GM12891 (cell line): ENCODE measurements at regions not wholly inside any gene's neighbourhood (a gene's known extent, or its start where the extent isn't known, plus 50 kb on each side); places are given as distances from the start of the nearest gene placed in this dataset.

Experiments used
- DNase-seq: peaks from one replicate; pipeline ENCODE4 v3.0.0; 2011; ENCODE audit warnings: low spot score; ENCODE audit not compliant: insufficient read length
- FAIRE-seq: peaks from 2 replicates; lab custom pipeline; 2011; peaks lifted over from hg19 to GRCh38; lab: Jason Lieb, UNC
- PAX5 ChIP-seq: IDR thresholded peaks from 2 replicates; pipeline ENCODE4 v1.6.1; 2011; ENCODE audit warnings: low read length, moderate library complexity, mild to moderate bottlenecking; ENCODE audit not compliant: insufficient read depth, severe bottlenecking
- POLR2A ChIP-seq: IDR thresholded peaks from 2 replicates; pipeline ENCODE4 v1.6.1; 2011; ENCODE audit warnings: low read depth, low read length, control low read depth
- POLR2AphosphoS5 ChIP-seq: IDR thresholded peaks from 2 replicates; pipeline ENCODE4 v1.6.1; 2011; ENCODE audit warnings: low read depth, low read length, control low read depth
- POU2F2 ChIP-seq: IDR thresholded peaks from 2 replicates; pipeline ENCODE4 v1.6.1; 2011; ENCODE audit warnings: low read depth, mild to moderate bottlenecking, control low read depth, low read length, moderate library complexity
- SPI1 ChIP-seq: IDR thresholded peaks from 2 replicates; pipeline ENCODE4 v1.6.1; 2011; ENCODE audit warnings: low read depth, low read length, control low read depth
- TAF1 ChIP-seq: IDR thresholded peaks from 2 replicates; pipeline ENCODE4 v1.6.1; 2011; ENCODE audit warnings: low read depth, low read length, control low read depth

- TF ChIP-seq POLR2AphosphoS5 (no peak), POU2F2 (no peak), POLR2A (no peak), TAF1 (no peak), SPI1 (no peak), PAX5 (no peak)
- no peak for FAIRE-seq
- DNase-seq = no peak
These were observed 112.7 kb upstream of the BACE2 start for GRCh38 chr21:41055266-41055665.

DNA sequence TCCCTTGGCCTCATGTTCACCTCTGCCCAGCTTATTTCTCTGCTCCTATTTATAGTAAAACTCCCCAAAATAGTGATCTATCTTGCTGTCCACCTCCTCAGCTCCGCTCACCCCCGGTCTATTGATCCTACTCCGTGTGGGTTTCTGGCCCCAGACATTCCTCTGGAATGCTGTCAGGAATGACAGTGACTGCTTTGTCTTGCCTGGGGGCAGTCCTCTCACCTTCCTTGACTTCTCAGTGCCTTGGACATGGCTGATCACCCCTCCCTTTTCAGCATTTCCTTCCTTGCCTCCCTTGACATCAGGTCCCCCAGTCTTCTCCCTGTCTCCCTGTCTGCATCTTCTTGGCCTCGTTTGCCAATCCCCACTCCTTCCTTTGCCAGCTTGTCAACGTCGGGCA lies 108.1 kb upstream of the BACE2 start:
- DNase-seq (no peak), FAIRE-seq (no peak)
- no peak for TF ChIP-seq POLR2A
- TF ChIP-seq SPI1 = no peak
- TF ChIP-seq PAX5 = no peak
- TF ChIP-seq POLR2AphosphoS5 = no peak
- TF ChIP-seq POU2F2 = no peak

DNA sequence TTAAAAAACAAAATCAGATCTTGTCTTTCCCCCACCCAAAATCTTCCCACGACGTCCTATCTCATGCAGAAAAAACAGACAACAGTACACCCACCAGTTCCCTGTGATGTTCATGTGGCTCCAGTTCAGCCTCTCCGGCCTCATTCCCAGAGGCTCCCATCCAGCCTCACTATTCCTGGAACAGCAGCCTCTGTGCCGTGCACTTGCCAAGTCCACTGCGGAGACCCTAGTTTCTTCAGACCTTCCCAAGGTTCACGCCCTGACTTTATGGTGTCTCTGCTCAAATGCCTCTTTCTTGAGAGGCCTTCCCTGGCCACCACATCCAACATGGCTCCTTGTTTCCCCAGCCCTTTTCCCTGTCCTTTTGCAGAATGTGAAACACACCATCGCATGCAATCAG lies 106.3 kb upstream of the BACE2 start:
- FAIRE-seq = no peak
- DNase-seq = no peak
- TF ChIP-seq TAF1 (no peak), SPI1 (no peak), POLR2A (no peak), POLR2AphosphoS5 (no peak), POU2F2 (no peak), PAX5 (no peak)

DNA sequence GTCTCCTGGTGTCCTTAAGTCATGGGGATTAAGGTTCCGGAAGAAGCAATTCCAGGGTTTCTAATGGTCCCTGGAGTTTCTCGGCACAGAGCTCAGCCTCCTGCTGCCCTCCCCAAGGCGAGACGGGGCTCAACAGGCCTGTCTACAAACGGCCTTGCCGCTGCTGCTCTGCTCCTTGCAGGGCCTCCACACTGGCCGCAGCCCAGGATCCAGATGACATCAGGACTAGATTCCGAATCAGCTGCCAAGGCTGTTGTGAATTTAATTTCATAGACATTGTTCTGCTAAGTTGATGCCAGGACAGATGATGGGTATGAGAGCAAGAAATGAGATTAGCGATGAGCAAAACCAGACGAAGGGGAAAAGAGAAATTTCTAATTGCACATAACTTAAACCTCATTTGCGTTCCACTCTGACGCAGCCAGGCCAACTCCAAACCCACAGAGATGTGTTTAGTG lies 103.6 kb upstream of the BACE2 start:
- no peak for DNase-seq
- TF ChIP-seq SPI1 (no peak), POLR2AphosphoS5 (no peak), TAF1 (no peak), PAX5 (no peak), POLR2A (no peak), POU2F2 (no peak)
- no peak for FAIRE-seq

DNA sequence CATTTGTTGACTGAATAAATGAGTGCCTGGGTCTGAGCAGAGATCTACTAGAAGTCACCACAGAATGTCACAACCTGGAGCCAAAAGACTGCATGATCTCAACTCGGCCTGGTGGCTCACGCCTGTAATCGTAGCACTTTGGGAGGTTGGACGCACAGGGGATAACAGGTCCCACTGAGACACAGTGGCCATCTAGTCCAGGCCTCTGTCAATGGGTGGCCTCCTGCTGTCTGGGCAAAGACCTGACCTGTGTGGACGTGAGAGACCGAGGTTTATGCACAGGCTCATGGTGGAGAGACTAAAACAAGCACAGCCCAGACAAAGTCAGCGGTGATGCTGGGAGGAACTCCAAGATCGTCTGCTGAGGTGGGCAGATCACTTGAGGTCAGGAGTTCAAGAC lies 103.0 kb upstream of the BACE2 start:
- no peak for FAIRE-seq
- DNase-seq = no peak
- TF ChIP-seq TAF1 (no peak), POLR2AphosphoS5 (no peak), PAX5 (no peak), POLR2A (no peak), SPI1 (no peak), POU2F2 (no peak)

DNA sequence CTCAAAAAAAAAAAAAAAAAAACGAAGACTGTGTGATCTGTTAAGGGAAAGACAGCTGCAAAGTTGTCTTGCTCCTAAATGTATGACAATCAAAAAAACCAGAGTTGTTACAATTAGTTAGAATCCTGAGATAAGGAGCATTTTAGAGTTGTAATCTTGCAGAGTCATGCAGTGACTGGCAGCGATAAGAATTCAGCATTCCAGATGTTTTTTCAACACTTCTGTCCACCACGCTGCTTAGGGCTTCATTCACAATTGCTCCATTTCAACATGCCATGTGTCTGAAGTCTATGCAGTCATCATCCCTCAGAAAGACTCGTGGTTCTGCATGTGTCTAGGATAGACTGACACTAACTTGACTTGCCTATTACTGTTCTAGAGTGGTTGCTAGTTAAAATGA lies 102.4 kb upstream of the BACE2 start:
- no peak for TF ChIP-seq PAX5
- no peak for TF ChIP-seq SPI1
- TF ChIP-seq POLR2A = no peak
- no peak for TF ChIP-seq TAF1
- TF ChIP-seq POU2F2 = no peak
- no peak for TF ChIP-seq POLR2AphosphoS5
- FAIRE-seq (no peak), DNase-seq (no peak)

- FAIRE-seq (no peak), DNase-seq (no peak)
- TF ChIP-seq TAF1 (no peak), POU2F2 (no peak), PAX5 (no peak), POLR2AphosphoS5 (no peak), POLR2A (no peak), SPI1 (no peak)
These were observed 101.6 kb upstream of the BACE2 start for GRCh38 chr21:41066086-41066938.

- FAIRE-seq = no peak
- TF ChIP-seq TAF1 (no peak), SPI1 (no peak), POLR2AphosphoS5 (no peak), POLR2A (no peak), PAX5 (no peak), POU2F2 (no peak)
- DNase-seq = no peak
These were observed 100.3 kb upstream of the BACE2 start for GRCh38 chr21:41067709-41068108.

GRCh38 chr21:41068496-41068895 lies 99.5 kb upstream of the BACE2 start:
- no peak for DNase-seq
- TF ChIP-seq TAF1 = no peak
- no peak for TF ChIP-seq POU2F2
- no peak for TF ChIP-seq POLR2A
- no peak for TF ChIP-seq SPI1
- no peak for TF ChIP-seq POLR2AphosphoS5
- TF ChIP-seq PAX5 = no peak
- no peak for FAIRE-seq

GRCh38 chr21:41068967-41069642 lies 98.9 kb upstream of the BACE2 start:
- DNase-seq = peak; percentile 72
- TF ChIP-seq SPI1 = no peak
- peak; percentile 80 for FAIRE-seq
